ENCODE measurements at regions not wholly inside any gene's neighbourhood (a gene's known extent, or its start where the extent isn't known, plus 50 kb on each side); places are given as distances from the start of the nearest gene placed in this dataset.

DNA sequence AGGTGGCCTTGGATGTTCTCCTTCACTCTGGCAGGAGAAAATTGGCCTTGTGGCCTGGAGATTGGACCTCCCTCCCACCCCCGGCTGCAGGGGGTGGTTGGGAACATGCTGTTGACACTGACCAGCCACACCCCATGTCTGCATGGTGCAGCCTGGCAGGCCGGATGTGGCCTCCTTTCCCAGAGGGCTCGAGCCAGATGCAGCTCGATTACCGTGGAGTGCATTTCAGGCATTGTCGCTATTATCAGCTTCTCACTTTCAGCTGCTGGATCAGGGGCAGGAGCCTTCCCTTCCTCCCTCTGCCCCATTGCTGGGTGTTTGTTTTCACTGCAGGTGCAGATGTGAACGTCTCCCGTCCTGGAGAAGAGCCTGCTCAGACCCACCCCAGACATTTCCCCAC, 211.0 kb upstream of the SIX2 start:
- Histone ChIP-seq H2AFZ (ENCODE audit: low read depth, low read length) (no peak overlapping the region), H3K79me2 (replicated peaks; ENCODE audit: insufficient read depth, low read length) (no peaks in the 10 kb centered on the region), H3K9me3 (ENCODE audit: low read length) (peaks cover 3% of the 10 kb centered on the region), H3K36me3 (ENCODE audit: insufficient read depth, low read length) (no peaks in the 10 kb centered on the region), H3K4me2 (ENCODE audit: low read length) (no peak overlapping the region), H3F3A (ENCODE audit: insufficient read depth, low read length, poor library complexity, severe bottlenecking) (no peaks in the 10 kb centered on the region), H3K9ac (ENCODE audit: low read length) (no peak overlapping the region), H3K4me3 (ENCODE audit: low read length) (no peak overlapping the region), H3K9me2 (ENCODE audit: insufficient read depth, low read length) (no peaks in the 10 kb centered on the region), H4K20me1 (ENCODE audit: insufficient read depth) (no peaks in the 10 kb centered on the region), H3K27ac (ENCODE audit: low read length) (no peak overlapping the region), H3K27me3 (ENCODE audit: insufficient read depth, low read depth, low read length) (no peaks in the 10 kb centered on the region)
- TF ChIP-seq EP300 (conservative IDR thresholded peaks at IDR 0.05; ENCODE audit: poor library complexity, severe bottlenecking), result no peak
- TF ChIP-seq REST (IDR thresholded peaks at IDR 0.05; ENCODE audit: borderline replicate concordance), result no peak
- TF ChIP-seq CTCF (IDR thresholded peaks at IDR 0.05; ENCODE audit: poor library complexity, severe bottlenecking), result no peak
- no peak for TF ChIP-seq EZH2 (IDR thresholded peaks at IDR 0.05; ENCODE audit: borderline replicate concordance, insufficient read depth, low read length, poor library complexity, severe bottlenecking)
- no peak for TF ChIP-seq MXI1 (conservative IDR thresholded peaks at IDR 0.05; ENCODE audit: poor library complexity, severe bottlenecking)
- TF ChIP-seq RAD21 (conservative IDR thresholded peaks at IDR 0.05), result no peak
- TF ChIP-seq SMC3 (conservative IDR thresholded peaks at IDR 0.05; ENCODE audit: poor library complexity), result no peak
- no peak for TF ChIP-seq POLR2AphosphoS5 (IDR thresholded peaks at IDR 0.05)
- TF ChIP-seq TAF1 (IDR thresholded peaks at IDR 0.05; ENCODE audit: low read depth), result no peak

DNA sequence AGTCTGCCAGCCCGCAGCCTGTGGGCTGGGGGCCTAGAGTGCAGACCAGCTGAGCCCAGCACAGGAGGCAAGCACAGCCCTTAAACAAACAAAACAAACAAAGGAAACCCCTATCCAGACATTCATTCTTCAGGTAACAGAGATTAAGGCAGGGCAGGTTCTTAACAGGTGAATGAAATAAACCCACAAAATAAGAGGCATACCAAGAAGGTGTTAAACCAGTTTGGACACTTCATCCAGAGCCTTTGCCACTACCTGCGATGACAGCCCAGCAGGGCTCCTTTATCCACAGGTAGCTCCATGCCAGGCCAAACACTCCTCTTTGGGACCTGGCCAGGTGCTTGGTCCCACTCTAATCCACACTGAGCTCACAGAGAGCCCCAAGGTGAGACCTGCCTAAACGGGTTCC, 209.7 kb upstream of the SIX2 start:
- no peaks in the 10 kb centered on the region for H3K27me3 ChIP-seq (ENCODE audit: insufficient read depth, low read depth, low read length)
- H3K36me3 ChIP-seq (ENCODE audit: insufficient read depth, low read length), result no peaks in the 10 kb centered on the region
- H3K9me3 ChIP-seq (ENCODE audit: low read length), result peaks cover 3% of the 10 kb centered on the region
- H2AFZ ChIP-seq (ENCODE audit: low read depth, low read length), result no peak overlapping the region
- TF ChIP-seq REST (IDR thresholded peaks at IDR 0.05; ENCODE audit: borderline replicate concordance) (no peak), MXI1 (conservative IDR thresholded peaks at IDR 0.05; ENCODE audit: poor library complexity, severe bottlenecking) (no peak), EZH2 (IDR thresholded peaks at IDR 0.05; ENCODE audit: borderline replicate concordance, insufficient read depth, low read length, poor library complexity, severe bottlenecking) (no peak), RAD21 (conservative IDR thresholded peaks at IDR 0.05) (no peak), POLR2AphosphoS5 (IDR thresholded peaks at IDR 0.05) (no peak), TAF1 (IDR thresholded peaks at IDR 0.05; ENCODE audit: low read depth) (no peak), CTCF (IDR thresholded peaks at IDR 0.05; ENCODE audit: poor library complexity, severe bottlenecking) (no peak), EP300 (conservative IDR thresholded peaks at IDR 0.05; ENCODE audit: poor library complexity, severe bottlenecking) (no peak), SMC3 (conservative IDR thresholded peaks at IDR 0.05; ENCODE audit: poor library complexity) (no peak)
- no peaks in the 10 kb centered on the region for H4K20me1 ChIP-seq (ENCODE audit: insufficient read depth)
- no peak overlapping the region for H3K27ac ChIP-seq (ENCODE audit: low read length)
- no peak overlapping the region for H3K9ac ChIP-seq (ENCODE audit: low read length)
- H3K4me2 ChIP-seq (ENCODE audit: low read length), result no peak overlapping the region
- H3K4me3 ChIP-seq (ENCODE audit: low read length), result no peak overlapping the region
- no peaks in the 10 kb centered on the region for H3K79me2 ChIP-seq (replicated peaks; ENCODE audit: insufficient read depth, low read length)
- H3F3A ChIP-seq (ENCODE audit: insufficient read depth, low read length, poor library complexity, severe bottlenecking), result no peaks in the 10 kb centered on the region
- H3K9me2 ChIP-seq (ENCODE audit: insufficient read depth, low read length), result no peaks in the 10 kb centered on the region
